GM12878 (cell line): ENCODE measurements at regions not wholly inside any gene's neighbourhood (a gene's known extent, or its start where the extent isn't known, plus 50 kb on each side); places are given as distances from the start of the nearest gene placed in this dataset.

Experiments used
- ATAC-seq: fragments of 200-7000 bp; cut with Tn5 transposase; 3 replicates; pipeline ENCODE4 v1.9.1; 2020; ENCODE audit warnings: mild to moderate bottlenecking, moderate library complexity
- BruUV-seq: library from RNA; stranded (reverse); fragments of 400-500 nt; replicated peaks from 2 replicates; lab custom pipeline; 2021; lab: Mats Ljungman, UMichigan
- CTCF ChIA-PET: fragments of 300-600 bp; sonication (Branson Sonifier 250); formaldehyde crosslinking; extraction: SDS; loops from one replicate; lab custom pipeline; 2021; ENCODE audit warnings: inconsistent platforms; lab: Yijun Ruan, JAX
- POLR2A ChIA-PET: fragments of 350-600 bp; formaldehyde crosslinking; extraction: SDS; loops from one replicate; lab custom pipeline; 2021; ENCODE audit warnings: inconsistent platforms; lab: Charles Lee
- RAD21 ChIA-PET: fragments of 300-600 bp; sonication (Branson Sonifier 250); formaldehyde crosslinking; loops from one replicate; lab custom pipeline; 2023; ENCODE audit warnings: antibody characterized with exemption; ENCODE audit not compliant: unreplicated experiment; lab: Charles Lee
- SMC1A ChIA-PET: fragments of 300-600 bp; sonication (Branson Sonifier 250); formaldehyde crosslinking; loops from one replicate; lab custom pipeline; 2023; ENCODE audit not compliant: unreplicated experiment, uncharacterized antibody; lab: Charles Lee
- DNase-seq: peaks from one replicate; pipeline ENCODE4 v3.0.0-alpha.2; 2011; ENCODE audit warnings: low read depth, low spot score
- FAIRE-seq: peaks from 3 replicates; lab custom pipeline; 2011; peaks lifted over from hg19 to GRCh38; lab: Jason Lieb, UNC
- H2AFZ ChIP-seq: 2 replicates; pipeline ENCODE4 v1.6.0; 2011; ENCODE audit warnings: low read depth, low read length, control low read depth; ENCODE audit not compliant: control insufficient read depth
- H3K27ac ChIP-seq: 2 replicates; pipeline ENCODE4 v1.5.1; 2011; ENCODE audit warnings: control low read depth; ENCODE audit not compliant: control insufficient read depth, insufficient read depth
- H3K27me3 ChIP-seq, 2 experiments: replicated peaks in 1 of 2; 2 replicates each; pipeline versions ENCODE4 v1.6.0 to v1.6.1; 2011; ENCODE audit warnings: low read length in 1 of 2; ENCODE audit not compliant: control insufficient read depth in 2 of 2, insufficient read depth in 2 of 2
- H3K36me3 ChIP-seq, 2 experiments: 2 replicates each; pipeline ENCODE4 v1.5.1; 2011; ENCODE audit warnings: low read length in 1 of 2; ENCODE audit not compliant: control insufficient read depth in 2 of 2, insufficient read depth in 2 of 2
- H3K4me1 ChIP-seq: 2 replicates; pipeline ENCODE4 v1.6.1; 2011; ENCODE audit warnings: mild to moderate bottlenecking, low read length, moderate library complexity, mixed read lengths; ENCODE audit not compliant: control insufficient read depth, insufficient read depth
- H3K4me2 ChIP-seq: 2 replicates; pipeline ENCODE4 v1.6.0; 2011; ENCODE audit warnings: control low read depth; ENCODE audit not compliant: control insufficient read depth, insufficient read depth
- H3K4me3 ChIP-seq: fragments of 200-600 bp; sonication (generic); 2 replicates; pipeline ENCODE4 v1.5.1; 2016
- H3K79me2 ChIP-seq: 2 replicates; pipeline ENCODE4 v1.6.0; 2011; ENCODE audit warnings: low read length; ENCODE audit not compliant: control insufficient read depth, insufficient read depth
- H3K9ac ChIP-seq: 2 replicates; pipeline ENCODE4 v1.8.0; 2011; ENCODE audit warnings: low read length, control low read depth, mixed read lengths; ENCODE audit not compliant: control insufficient read depth, insufficient read depth
- H3K9me3 ChIP-seq: replicated peaks from 3 replicates; pipeline ENCODE4 v1.5.1; 2011; ENCODE audit warnings: mild to moderate bottlenecking, low read length; ENCODE audit not compliant: control insufficient read depth, insufficient read depth
- H4K20me1 ChIP-seq: 2 replicates; pipeline ENCODE4 v1.6.0; 2011; ENCODE audit not compliant: control insufficient read depth, insufficient read depth
- GATAD2B ChIP-seq: fragments of 450-650 bp; conservative IDR thresholded peaks from 2 replicates; pipeline ENCODE4 v1.6.1; 2017; ENCODE audit warnings: low read depth, mild to moderate bottlenecking, moderate library complexity
- IRF4 ChIP-seq: IDR thresholded peaks from 2 replicates; pipeline ENCODE4 v1.6.1; 2011; ENCODE audit warnings: low read depth, low read length
- KDM1A ChIP-seq: fragments of 200-600 bp; sonication (generic); IDR thresholded peaks from 2 replicates; pipeline ENCODE4 v1.6.1; 2016; ENCODE audit warnings: borderline replicate concordance
- POLR2AphosphoS2 ChIP-seq: IDR thresholded peaks from 2 replicates; pipeline ENCODE4 v1.6.1; 2011; ENCODE audit warnings: low read depth, mild to moderate bottlenecking, low read length, improper control_type of control experiment, moderate library complexity
- POU2F2 ChIP-seq: IDR thresholded peaks from 3 replicates; pipeline ENCODE4 v1.6.1; 2011; ENCODE audit warnings: low read depth, mild to moderate bottlenecking, low read length, borderline replicate concordance
- SMAD1 ChIP-seq: fragments of 450-650 bp; IDR thresholded peaks from 2 replicates; pipeline ENCODE4 v1.6.1; 2018; ENCODE audit warnings: mild to moderate bottlenecking, low read depth; ENCODE audit not compliant: partially characterized antibody
- SMARCA5 ChIP-seq: fragments of 450-650 bp; IDR thresholded peaks from 2 replicates; pipeline ENCODE4 v1.6.1; 2017; ENCODE audit warnings: mild to moderate bottlenecking
- SREBF1 ChIP-seq: IDR thresholded peaks from 2 replicates; pipeline ENCODE4 v1.6.1; 2012; ENCODE audit warnings: mild to moderate bottlenecking, low read length
- TAF1 ChIP-seq: IDR thresholded peaks from 2 replicates; pipeline ENCODE4 v1.6.1; 2011; ENCODE audit warnings: mild to moderate bottlenecking, low read depth, low read length, borderline replicate concordance
- ZNF217 ChIP-seq: fragments of 450-650 bp; IDR thresholded peaks from 2 replicates; pipeline ENCODE4 v1.6.1; 2017; ENCODE audit warnings: antibody characterized with exemption, mild to moderate bottlenecking
- WGBS: methylation state at CpG from one replicate; pipeline ENCODE4 v1.1.6; 2016; ENCODE audit warnings: low lambda C conversion rate; ENCODE audit not compliant: insufficient replicate concordance, insufficient coverage; ENCODE audit errors: missing lambda C conversion rate; 5-methylcytosine and 5-hydroxymethylcytosine counted together
- in situ Hi-C: fragments of 300-500 bp; cut with MboI; formaldehyde crosslinking; loops from 9 replicates; pipeline ENCODE4 v1.14.3; 2018; ENCODE audit warnings: mixed read lengths
- intact Hi-C: fragments of 100-400 bp; cut with micrococcal nuclease; formaldehyde crosslinking; loops from one replicate; pipeline ENCODE4 v1.14.2; 2022; ENCODE audit not compliant: unreplicated experiment
- TF ChIP-seq, protein P1 (sequence below): fragments of 450-650 bp; IDR thresholded peaks from 2 replicates; pipeline ENCODE4 v1.6.1; 2017; ENCODE audit warnings: borderline replicate concordance
- TF ChIP-seq, protein P2 (sequence below), 3 experiments: IDR thresholded peaks in 2 of 3; conservative IDR thresholded peaks in 1 of 3; 2 replicates each; pipeline ENCODE4 v1.5.1; 2011; ENCODE audit warnings: low read depth in 3 of 3, low read length in 3 of 3, mild to moderate bottlenecking in 3 of 3, control low read depth in 2 of 3, moderate library complexity in 2 of 3, inconsistent platforms in 1 of 3, mixed read lengths in 1 of 3; ENCODE audit not compliant: control insufficient read depth in 2 of 3, insufficient read depth in 1 of 3; ENCODE audit errors: extremely low read depth in 1 of 3
- TF ChIP-seq, protein P3 (sequence below): IDR thresholded peaks from 2 replicates; pipeline ENCODE4 v1.6.1; 2011; ENCODE audit warnings: mild to moderate bottlenecking, low read depth, low read length, moderate library complexity; ENCODE audit not compliant: insufficient replicate concordance

DNA sequence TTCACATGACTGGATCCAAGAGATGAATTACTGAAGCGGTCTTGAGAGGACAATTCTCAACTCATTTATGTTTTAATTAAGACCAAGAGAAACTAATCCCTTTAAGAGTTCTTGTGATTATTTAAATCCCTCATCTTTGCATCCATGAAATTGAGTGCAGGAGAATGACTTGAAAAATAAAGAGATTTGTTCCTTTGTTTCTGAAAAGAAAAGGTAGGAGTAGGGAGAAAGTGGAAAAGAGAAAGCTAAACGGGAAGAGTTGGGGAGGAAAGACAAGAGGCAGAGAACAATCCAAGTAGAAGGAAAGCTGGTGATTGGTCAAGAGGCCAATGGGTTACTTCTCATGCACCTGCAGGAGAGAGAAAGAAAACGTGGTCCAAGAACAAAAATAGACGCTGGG is 75.2 kb upstream of the SOX4 start (continued):
- TF ChIP-seq SMAD1: no peak
- no peak for TF ChIP-seq POU2F2
- TF ChIP-seq, all 136 proteins: peak for 0

DNA sequence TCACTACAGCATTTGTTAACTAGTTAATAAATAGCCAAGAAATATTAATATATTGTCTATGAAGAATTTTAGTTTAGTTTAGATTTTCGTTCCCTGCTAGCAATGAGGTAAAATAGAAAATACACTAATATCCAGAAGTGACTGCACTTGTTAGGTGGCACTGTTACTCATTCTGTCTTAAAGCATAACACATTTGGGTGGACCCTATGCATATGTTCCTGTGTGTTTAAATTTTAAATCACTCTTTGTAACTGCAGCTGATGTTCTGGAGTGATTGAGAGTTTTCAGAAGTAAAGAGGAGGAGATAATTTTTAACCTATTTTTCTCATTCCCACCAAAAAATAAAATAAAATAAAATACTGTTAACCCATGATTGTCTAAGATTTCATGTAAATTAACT is 73.9 kb upstream of the SOX4 start:
- ChIA-PET CTCF (interaction anchor here (0.9 kb wide), 1 partner anchor 500 kb away, joined by 4 read pairs; no protein-coding TSS in a partner anchor), POLR2A (no interaction called here)

More for the DNA sequence above, 73.9 kb upstream of the SOX4 start:
- H3K79me2 ChIP-seq: no peaks in the 10 kb centered on the region
- H3K4me1 ChIP-seq: no peaks in the 10 kb centered on the region
- H3K27me3 ChIP-seq: no peaks in the 10 kb centered on the region; a peak in 1 of 4 replicates
- no peak overlapping the region for H3K4me2 ChIP-seq
- no peak for ATAC-seq
- H3K9me3 ChIP-seq: no peaks in the 10 kb centered on the region
- in situ Hi-C loops: no loop called here
- RAD21 ChIA-PET: no interaction called here
- H3K27ac ChIP-seq: no peak overlapping the region
- no peaks in the 10 kb centered on the region for H4K20me1 ChIP-seq
- no peaks in the 10 kb centered on the region for H3K36me3 ChIP-seq
- SMC1A ChIA-PET: no interaction called here
- TF ChIP-seq, protein P1, sequence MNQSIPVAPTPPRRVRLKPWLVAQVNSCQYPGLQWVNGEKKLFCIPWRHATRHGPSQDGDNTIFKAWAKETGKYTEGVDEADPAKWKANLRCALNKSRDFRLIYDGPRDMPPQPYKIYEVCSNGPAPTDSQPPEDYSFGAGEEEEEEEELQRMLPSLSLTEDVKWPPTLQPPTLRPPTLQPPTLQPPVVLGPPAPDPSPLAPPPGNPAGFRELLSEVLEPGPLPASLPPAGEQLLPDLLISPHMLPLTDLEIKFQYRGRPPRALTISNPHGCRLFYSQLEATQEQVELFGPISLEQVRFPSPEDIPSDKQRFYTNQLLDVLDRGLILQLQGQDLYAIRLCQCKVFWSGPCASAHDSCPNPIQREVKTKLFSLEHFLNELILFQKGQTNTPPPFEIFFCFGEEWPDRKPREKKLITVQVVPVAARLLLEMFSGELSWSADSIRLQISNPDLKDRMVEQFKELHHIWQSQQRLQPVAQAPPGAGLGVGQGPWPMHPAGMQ: no peak
- TF ChIP-seq ZNF217 (no peak), IRF4 (no peak), GATAD2B (no peak), SMARCA5 (no peak), POLR2AphosphoS2 (no peak), TAF1 (no peak), SREBF1 (no peak), KDM1A (no peak)
- TF ChIP-seq, protein P2, sequence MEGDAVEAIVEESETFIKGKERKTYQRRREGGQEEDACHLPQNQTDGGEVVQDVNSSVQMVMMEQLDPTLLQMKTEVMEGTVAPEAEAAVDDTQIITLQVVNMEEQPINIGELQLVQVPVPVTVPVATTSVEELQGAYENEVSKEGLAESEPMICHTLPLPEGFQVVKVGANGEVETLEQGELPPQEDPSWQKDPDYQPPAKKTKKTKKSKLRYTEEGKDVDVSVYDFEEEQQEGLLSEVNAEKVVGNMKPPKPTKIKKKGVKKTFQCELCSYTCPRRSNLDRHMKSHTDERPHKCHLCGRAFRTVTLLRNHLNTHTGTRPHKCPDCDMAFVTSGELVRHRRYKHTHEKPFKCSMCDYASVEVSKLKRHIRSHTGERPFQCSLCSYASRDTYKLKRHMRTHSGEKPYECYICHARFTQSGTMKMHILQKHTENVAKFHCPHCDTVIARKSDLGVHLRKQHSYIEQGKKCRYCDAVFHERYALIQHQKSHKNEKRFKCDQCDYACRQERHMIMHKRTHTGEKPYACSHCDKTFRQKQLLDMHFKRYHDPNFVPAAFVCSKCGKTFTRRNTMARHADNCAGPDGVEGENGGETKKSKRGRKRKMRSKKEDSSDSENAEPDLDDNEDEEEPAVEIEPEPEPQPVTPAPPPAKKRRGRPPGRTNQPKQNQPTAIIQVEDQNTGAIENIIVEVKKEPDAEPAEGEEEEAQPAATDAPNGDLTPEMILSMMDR (IDR thresholded peaks at IDR 0.05 in 2 of 3, conservative IDR thresholded peaks at IDR 0.05 in 1 of 3; ENCODE audit: control insufficient read depth in 2 of 3, extremely low read depth in 1 of 3, insufficient read depth in 1 of 3, low read depth in 3 of 3, low read length in 3 of 3): no peak
- TF ChIP-seq, protein P3, sequence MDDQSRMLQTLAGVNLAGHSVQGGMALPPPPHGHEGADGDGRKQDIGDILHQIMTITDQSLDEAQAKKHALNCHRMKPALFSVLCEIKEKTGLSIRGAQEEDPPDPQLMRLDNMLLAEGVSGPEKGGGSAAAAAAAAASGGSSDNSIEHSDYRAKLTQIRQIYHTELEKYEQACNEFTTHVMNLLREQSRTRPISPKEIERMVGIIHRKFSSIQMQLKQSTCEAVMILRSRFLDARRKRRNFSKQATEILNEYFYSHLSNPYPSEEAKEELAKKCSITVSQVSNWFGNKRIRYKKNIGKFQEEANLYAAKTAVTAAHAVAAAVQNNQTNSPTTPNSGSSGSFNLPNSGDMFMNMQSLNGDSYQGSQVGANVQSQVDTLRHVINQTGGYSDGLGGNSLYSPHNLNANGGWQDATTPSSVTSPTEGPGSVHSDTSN: no peak
- no peak overlapping the region for H3K4me3 ChIP-seq
- intact Hi-C loops: no loop called here
- H2AFZ ChIP-seq: no peak overlapping the region
- BruUV-seq: no TSS peak
- H3K9ac ChIP-seq: no peak overlapping the region
- no peak for FAIRE-seq
- no peak for DNase-seq
- 5% methylated on average over 1 of the region's 1 CpG for WGBS
